ENCODE measurements at regions not wholly inside any gene's neighbourhood (a gene's known extent, or its start where the extent isn't known, plus 50 kb on each side); places are given as distances from the start of the nearest gene placed in this dataset.

DNA sequence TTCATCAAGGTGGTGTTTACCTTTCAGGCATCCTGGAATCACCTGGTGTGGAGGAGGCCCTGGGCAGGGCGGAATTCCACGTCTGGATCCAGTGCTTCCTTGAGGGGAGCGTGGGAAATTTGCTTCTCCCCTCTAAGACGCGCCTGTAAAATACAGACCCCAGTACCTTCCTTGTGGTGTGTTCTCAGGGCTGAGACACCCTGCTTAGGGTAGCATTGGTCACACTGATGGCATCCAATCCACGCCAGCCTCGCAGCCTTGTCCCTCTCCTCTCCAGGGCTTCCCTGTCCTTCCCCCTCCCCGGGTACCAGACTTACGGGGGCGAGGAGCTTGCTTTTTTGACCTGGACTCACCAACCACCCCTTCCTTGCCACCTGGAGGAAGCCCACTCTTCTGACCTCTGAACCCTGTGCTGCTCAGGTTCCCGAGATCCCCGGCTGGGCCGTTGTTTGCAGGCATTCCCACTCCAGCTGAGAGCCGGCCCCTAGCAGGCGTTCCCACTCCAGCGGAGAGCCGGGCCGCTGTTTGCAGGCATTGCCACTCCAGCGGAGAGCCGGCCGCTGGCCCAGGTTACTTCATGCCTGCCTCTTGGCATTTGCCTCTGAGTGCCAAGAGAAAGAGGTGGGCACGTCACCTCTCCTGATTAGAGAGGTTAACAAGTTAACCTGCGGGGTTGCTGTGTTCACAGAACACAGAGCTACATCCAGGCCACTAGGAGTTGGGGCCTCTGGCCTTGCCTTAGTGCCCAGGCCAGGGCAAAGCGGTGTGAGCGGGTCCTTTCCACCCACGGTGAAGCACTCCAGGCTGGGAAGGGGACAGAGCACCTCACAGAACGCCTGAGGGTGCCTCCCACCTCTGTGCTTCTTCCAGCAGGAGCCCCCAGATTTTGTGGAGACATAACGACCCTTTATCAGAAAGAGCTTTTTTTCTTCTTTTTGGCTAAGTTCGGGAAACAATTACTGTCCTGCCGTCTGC, 254.0 kb upstream of the PPP2R2D start:
- TF ChIP-seq, protein P1, sequence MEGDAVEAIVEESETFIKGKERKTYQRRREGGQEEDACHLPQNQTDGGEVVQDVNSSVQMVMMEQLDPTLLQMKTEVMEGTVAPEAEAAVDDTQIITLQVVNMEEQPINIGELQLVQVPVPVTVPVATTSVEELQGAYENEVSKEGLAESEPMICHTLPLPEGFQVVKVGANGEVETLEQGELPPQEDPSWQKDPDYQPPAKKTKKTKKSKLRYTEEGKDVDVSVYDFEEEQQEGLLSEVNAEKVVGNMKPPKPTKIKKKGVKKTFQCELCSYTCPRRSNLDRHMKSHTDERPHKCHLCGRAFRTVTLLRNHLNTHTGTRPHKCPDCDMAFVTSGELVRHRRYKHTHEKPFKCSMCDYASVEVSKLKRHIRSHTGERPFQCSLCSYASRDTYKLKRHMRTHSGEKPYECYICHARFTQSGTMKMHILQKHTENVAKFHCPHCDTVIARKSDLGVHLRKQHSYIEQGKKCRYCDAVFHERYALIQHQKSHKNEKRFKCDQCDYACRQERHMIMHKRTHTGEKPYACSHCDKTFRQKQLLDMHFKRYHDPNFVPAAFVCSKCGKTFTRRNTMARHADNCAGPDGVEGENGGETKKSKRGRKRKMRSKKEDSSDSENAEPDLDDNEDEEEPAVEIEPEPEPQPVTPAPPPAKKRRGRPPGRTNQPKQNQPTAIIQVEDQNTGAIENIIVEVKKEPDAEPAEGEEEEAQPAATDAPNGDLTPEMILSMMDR (IDR thresholded peaks at IDR 0.05; ENCODE audit: poor library complexity) = no peak
- TF ChIP-seq EZH2 (IDR thresholded peaks at IDR 0.05; ENCODE audit: borderline replicate concordance) (no peak), EZH2phosphoT487 (IDR thresholded peaks at IDR 0.05; ENCODE audit: low read depth, severe bottlenecking, unreplicated experiment) (no peak)
